Choroid plexus epithelial cell (primary cell): ENCODE measurements at regions not wholly inside any gene's neighbourhood (a gene's known extent, or its start where the extent isn't known, plus 50 kb on each side); places are given as distances from the start of the nearest gene placed in this dataset.

Source experiments
- DNase-seq: peaks from one replicate; pipeline ENCODE4 v3.0.0-alpha.2; 2010; ENCODE audit warnings: low read depth
- H3K4me3 ChIP-seq: 2 replicates; pipeline ENCODE4 v1.5.1; 2011; ENCODE audit warnings: low read depth, mild to moderate bottlenecking, control low read depth, low read length, moderate library complexity
- TF ChIP-seq, protein P1 (sequence below): conservative IDR thresholded peaks from 2 replicates; pipeline ENCODE4 v1.5.1; 2011; ENCODE audit warnings: low read depth, mild to moderate bottlenecking, control low read depth, inconsistent platforms, low read length, moderate library complexity

DNA sequence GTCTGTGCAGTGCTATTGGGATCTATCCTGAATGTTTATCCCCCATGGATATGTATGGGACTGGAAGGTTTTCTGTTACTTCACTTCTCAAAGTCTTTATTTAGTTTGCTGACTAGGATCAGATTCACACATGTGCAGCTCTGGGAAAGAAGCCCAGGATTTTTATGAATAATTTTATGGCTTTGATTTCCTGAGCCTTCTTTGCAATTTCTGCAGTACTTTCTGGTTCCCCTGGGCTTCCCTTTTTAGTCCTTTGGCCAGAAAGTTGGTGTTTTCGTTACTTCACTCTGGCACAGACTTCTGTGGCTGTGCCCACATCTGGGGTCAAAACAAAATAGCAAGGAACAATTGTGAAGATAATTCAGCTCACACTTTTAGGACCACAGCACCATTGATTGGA lies 721.0 kb downstream of the OTOL1 start:
- no peak overlapping the region for H3K4me3 ChIP-seq
- TF ChIP-seq, protein P1, sequence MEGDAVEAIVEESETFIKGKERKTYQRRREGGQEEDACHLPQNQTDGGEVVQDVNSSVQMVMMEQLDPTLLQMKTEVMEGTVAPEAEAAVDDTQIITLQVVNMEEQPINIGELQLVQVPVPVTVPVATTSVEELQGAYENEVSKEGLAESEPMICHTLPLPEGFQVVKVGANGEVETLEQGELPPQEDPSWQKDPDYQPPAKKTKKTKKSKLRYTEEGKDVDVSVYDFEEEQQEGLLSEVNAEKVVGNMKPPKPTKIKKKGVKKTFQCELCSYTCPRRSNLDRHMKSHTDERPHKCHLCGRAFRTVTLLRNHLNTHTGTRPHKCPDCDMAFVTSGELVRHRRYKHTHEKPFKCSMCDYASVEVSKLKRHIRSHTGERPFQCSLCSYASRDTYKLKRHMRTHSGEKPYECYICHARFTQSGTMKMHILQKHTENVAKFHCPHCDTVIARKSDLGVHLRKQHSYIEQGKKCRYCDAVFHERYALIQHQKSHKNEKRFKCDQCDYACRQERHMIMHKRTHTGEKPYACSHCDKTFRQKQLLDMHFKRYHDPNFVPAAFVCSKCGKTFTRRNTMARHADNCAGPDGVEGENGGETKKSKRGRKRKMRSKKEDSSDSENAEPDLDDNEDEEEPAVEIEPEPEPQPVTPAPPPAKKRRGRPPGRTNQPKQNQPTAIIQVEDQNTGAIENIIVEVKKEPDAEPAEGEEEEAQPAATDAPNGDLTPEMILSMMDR, result no peak
- DNase-seq, result no peak

DNA sequence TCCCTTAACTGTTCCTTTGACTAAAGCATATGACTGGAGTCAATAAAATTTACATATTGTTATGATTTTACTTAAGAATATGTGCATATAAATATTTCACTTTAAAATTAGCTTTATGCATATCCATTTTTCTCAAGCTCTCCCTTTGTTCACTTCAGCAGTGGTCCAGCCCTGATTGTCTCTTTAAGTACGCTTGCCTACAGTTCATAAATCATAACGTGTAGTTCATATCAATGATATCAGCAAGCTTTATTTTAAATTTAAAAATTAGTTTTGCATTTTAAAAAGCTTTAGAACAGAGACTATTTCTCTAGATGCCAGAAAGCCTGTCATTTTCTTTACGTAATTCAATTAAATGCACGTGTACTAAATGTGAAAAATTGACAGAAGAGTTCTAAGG lies 721.9 kb downstream of the OTOL1 start:
- no peak for DNase-seq
- TF ChIP-seq, protein P1, result no peak
- H3K4me3 ChIP-seq, result no peak overlapping the region

DNA sequence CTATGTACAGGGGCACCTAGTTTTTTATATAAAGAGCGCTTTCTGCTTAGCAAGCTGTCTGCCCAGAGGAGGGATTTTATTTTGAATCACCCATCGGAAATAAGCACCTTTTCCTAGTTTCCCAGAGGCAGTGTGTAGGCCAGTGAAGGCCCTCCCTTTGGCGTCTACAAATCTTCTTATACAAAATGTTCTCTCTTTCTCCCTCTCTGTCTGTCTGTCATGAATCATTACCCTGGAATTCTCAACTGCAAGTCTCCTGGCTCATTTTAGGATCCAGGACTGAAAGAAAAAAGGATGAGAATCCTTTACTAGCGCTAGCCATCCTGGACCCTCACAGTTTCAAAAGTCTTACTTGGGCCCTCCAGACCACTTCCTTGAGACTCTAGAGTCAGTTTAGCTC lies 728.1 kb downstream of the OTOL1 start:
- DNase-seq, result peak; percentile 35
- H3K4me3 ChIP-seq, result no peak overlapping the region
- TF ChIP-seq, protein P1, result no peak

DNA sequence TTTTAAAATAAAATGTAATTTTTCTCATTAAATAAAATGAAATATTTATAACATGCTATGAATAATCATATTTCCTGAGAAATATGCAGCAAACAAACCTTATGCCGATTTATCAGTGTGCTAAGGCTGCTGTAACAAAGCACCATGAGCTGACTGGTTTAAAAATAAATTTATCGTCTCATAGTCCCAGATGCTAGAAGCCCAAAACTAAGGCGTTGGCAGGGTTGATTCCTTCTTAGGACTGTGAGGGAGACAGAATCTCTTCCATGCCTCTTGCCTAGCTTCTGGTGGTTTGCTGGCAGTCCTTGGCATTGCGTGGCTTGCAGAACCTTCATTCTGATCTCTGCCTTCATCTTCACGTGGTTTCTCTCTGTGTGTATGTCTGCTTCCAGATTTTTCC lies 740.3 kb downstream of the OTOL1 start:
- no peak overlapping the region for H3K4me3 ChIP-seq
- TF ChIP-seq, protein P1, result no peak
- no peak for DNase-seq

DNA sequence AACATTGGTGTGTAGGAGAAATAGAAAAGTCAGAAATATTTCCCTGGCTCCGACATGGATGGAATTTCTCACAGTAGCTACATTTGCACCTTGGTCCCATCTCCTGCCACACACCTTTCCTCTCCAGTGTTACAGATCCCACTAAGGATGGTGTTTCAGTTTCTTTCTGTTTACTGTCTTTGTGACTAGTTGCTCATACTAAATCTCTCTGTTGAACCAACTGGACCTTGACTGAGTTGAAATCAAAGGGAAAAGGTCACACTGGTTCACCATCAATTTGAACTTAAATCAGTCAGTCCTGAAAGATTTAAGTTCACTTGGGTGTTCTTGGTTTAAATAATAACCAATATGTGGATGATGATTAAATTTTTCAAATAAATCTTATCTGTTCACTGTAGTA lies 754.2 kb downstream of the OTOL1 start:
- DNase-seq, result no peak
- H3K4me3 ChIP-seq, result no peak overlapping the region
- TF ChIP-seq, protein P1, result no peak

DNA sequence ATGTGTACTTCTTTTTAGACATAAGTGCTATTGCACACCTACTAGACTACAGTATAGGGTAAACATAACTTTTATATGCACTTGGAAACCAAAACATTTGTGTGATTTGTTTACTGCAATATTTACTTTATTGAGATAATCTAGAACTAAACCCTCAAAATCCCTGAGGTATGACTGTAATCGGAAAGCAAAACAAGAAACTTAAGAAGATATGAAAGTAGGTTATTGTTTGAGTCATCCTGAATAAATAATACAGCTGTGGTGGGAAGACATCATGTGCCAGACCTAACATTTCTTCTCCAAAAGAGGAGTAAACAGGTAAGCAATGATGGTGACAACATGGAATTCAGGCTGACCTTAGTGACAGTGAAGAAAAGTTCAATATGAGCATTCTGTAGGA lies 765.5 kb downstream of the OTOL1 start:
- H3K4me3 ChIP-seq, result no peak overlapping the region
- DNase-seq, result peak; percentile 20
- TF ChIP-seq, protein P1, result no peak

DNA sequence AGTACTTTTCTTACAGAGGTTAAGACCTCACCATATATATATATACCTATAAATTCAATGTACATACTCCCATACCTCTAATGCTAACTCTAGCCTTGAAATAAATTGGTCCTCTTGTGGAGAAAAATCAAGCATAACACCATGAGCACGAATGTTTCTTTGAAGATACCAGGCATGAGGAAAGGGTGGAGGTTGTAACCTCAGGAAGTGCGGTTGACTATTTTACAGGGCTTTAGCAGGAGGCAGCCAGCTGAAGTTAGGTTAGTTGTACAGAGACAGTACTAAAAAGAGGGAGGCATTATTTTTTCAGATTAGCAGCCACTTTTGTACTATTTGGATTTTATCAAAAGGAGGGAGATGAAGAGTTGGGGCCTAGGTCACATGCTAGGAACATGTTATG lies 767.0 kb downstream of the OTOL1 start:
- DNase-seq, result no peak
- no peak overlapping the region for H3K4me3 ChIP-seq
- TF ChIP-seq, protein P1, result no peak
